ENCODE measurements at regions not wholly inside any gene's neighbourhood (a gene's known extent, or its start where the extent isn't known, plus 50 kb on each side); places are given as distances from the start of the nearest gene placed in this dataset.

GRCh38 chr11:71201936-71202597 is 50.3 kb downstream of the SHANK2 start:
- H3K4me1 ChIP-seq (ENCODE audit: control insufficient read depth, insufficient read depth, low read length): peaks cover 9% of the 10 kb centered on the region
- no peaks in the 10 kb centered on the region for H3K27me3 ChIP-seq (ENCODE audit: control insufficient read depth, insufficient read depth, low read length)
- no peak overlapping the region for H3K27ac ChIP-seq (ENCODE audit: low read depth, low read length)
- no peak overlapping the region for H3K9ac ChIP-seq (ENCODE audit: low read length)
- no peaks in the 10 kb centered on the region for H3K9me3 ChIP-seq (ENCODE audit: control insufficient read depth, insufficient read depth, low read depth, low read length)
- no peaks in the 10 kb centered on the region; the same call in 1 of the 2 replicates for H3K36me3 ChIP-seq (ENCODE audit: control insufficient read depth, insufficient read depth, low read length)
- no peak overlapping the region for H3K4me3 ChIP-seq (ENCODE audit: low read depth, low read length)

- H3K27me3 ChIP-seq (ENCODE audit: control insufficient read depth, insufficient read depth, low read length): no peaks in the 10 kb centered on the region
- H3K9me3 ChIP-seq (ENCODE audit: control insufficient read depth, insufficient read depth, low read depth, low read length): no peaks in the 10 kb centered on the region
- H3K27ac ChIP-seq (ENCODE audit: low read depth, low read length): no peak overlapping the region
Measured at GRCh38 chr11:71201231-71201630, 51.1 kb downstream of the SHANK2 start.

DNA sequence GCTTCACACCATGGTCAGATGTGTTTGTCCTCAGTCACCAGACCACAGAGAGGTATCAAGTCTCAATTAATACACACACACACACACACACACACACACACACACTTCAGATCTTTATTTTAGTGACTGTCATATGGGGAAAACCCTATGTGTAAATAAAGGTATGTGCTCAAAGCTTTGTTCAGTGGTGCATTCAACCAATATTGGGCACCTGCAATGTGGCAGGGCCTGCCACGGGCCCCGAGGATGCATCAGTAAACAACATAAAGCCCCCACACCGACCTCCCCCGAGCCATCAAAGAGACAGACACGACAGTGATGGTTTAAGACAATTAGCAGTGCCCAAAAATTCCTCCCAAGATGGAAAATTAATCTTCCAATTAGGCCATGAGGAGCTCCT is 51.6 kb downstream of the SHANK2 start:
- Histone ChIP-seq H3K4me1 (ENCODE audit: control insufficient read depth, insufficient read depth, low read length) (no peaks in the 10 kb centered on the region), H3K4me3 (ENCODE audit: low read depth, low read length) (no peak overlapping the region), H3K27me3 (ENCODE audit: control insufficient read depth, insufficient read depth, low read length) (no peaks in the 10 kb centered on the region), H3K27ac (ENCODE audit: low read depth, low read length) (no peak overlapping the region), H3K9ac (ENCODE audit: low read length) (no peak overlapping the region), H3K9me3 (ENCODE audit: control insufficient read depth, insufficient read depth, low read depth, low read length) (no peaks in the 10 kb centered on the region), H3K36me3 (ENCODE audit: control insufficient read depth, insufficient read depth, low read length) (no peaks in the 10 kb centered on the region; the same call in 1 of the 2 replicates)

More at GRCh38 chr11:71201231-71201630, 51.1 kb downstream of the SHANK2 start:
- H3K4me1 ChIP-seq (ENCODE audit: control insufficient read depth, insufficient read depth, low read length): peaks cover 4% of the 10 kb centered on the region
- H3K9ac ChIP-seq (ENCODE audit: low read length): no peak overlapping the region
- no peaks in the 10 kb centered on the region; the same call in 1 of the 2 replicates for H3K36me3 ChIP-seq (ENCODE audit: control insufficient read depth, insufficient read depth, low read length)
- no peak overlapping the region for H3K4me3 ChIP-seq (ENCODE audit: low read depth, low read length)

- H3K27me3 ChIP-seq (ENCODE audit: control insufficient read depth, insufficient read depth, low read length): no peaks in the 10 kb centered on the region
- H3K4me1 ChIP-seq (ENCODE audit: control insufficient read depth, insufficient read depth, low read length): no peaks in the 10 kb centered on the region
- H3K9ac ChIP-seq (ENCODE audit: low read length): no peak overlapping the region
- H3K36me3 ChIP-seq (ENCODE audit: control insufficient read depth, insufficient read depth, low read length): no peaks in the 10 kb centered on the region; the same call in 1 of the 2 replicates
- H3K4me3 ChIP-seq (ENCODE audit: low read depth, low read length): no peak overlapping the region
- no peaks in the 10 kb centered on the region for H3K9me3 ChIP-seq (ENCODE audit: control insufficient read depth, insufficient read depth, low read depth, low read length)
- no peak overlapping the region for H3K27ac ChIP-seq (ENCODE audit: low read depth, low read length)
Measured at GRCh38 chr11:71200172-71200716, 52.1 kb downstream of the SHANK2 start.

GRCh38 chr11:71199226-71199820 is 53.1 kb downstream of the SHANK2 start:
- Histone ChIP-seq H3K4me1 (ENCODE audit: control insufficient read depth, insufficient read depth, low read length) (no peaks in the 10 kb centered on the region; the same call in 1 of the 2 replicates), H3K4me3 (ENCODE audit: low read depth, low read length) (no peak overlapping the region), H3K9ac (ENCODE audit: low read length) (no peak overlapping the region), H3K9me3 (ENCODE audit: control insufficient read depth, insufficient read depth, low read depth, low read length) (no peaks in the 10 kb centered on the region), H3K27ac (ENCODE audit: low read depth, low read length) (no peak overlapping the region), H3K27me3 (ENCODE audit: control insufficient read depth, insufficient read depth, low read length) (no peaks in the 10 kb centered on the region), H3K36me3 (ENCODE audit: control insufficient read depth, insufficient read depth, low read length) (no peaks in the 10 kb centered on the region; the same call in 1 of the 2 replicates)

DNA sequence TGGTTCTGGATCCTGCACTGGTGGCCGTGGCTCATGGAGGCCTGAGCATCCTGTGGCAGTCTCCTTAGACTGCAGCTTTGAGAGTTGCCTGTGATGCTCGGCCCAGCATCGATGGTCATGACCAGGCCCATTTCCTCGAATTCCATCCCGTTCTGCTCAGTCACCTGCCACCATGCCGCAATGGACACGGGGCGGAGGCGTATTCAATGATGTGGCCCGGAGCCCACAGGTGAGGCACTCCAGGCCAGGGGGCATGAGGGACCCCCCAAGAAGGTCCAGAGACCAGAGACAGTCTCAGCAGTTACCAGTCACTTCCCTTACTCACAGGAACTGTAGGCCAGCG is 53.6 kb downstream of the SHANK2 start:
- H3K9me3 ChIP-seq (ENCODE audit: control insufficient read depth, insufficient read depth, low read depth, low read length): no peaks in the 10 kb centered on the region
- H3K36me3 ChIP-seq (ENCODE audit: control insufficient read depth, insufficient read depth, low read length): no peaks in the 10 kb centered on the region; the same call in 1 of the 2 replicates
- H3K27me3 ChIP-seq (ENCODE audit: control insufficient read depth, insufficient read depth, low read length): no peaks in the 10 kb centered on the region
- no peak overlapping the region for H3K9ac ChIP-seq (ENCODE audit: low read length)
- no peaks in the 10 kb centered on the region; the same call in 1 of the 2 replicates for H3K4me1 ChIP-seq (ENCODE audit: control insufficient read depth, insufficient read depth, low read length)
- no peak overlapping the region for H3K4me3 ChIP-seq (ENCODE audit: low read depth, low read length)
- H3K27ac ChIP-seq (ENCODE audit: low read depth, low read length): no peak overlapping the region

DNA sequence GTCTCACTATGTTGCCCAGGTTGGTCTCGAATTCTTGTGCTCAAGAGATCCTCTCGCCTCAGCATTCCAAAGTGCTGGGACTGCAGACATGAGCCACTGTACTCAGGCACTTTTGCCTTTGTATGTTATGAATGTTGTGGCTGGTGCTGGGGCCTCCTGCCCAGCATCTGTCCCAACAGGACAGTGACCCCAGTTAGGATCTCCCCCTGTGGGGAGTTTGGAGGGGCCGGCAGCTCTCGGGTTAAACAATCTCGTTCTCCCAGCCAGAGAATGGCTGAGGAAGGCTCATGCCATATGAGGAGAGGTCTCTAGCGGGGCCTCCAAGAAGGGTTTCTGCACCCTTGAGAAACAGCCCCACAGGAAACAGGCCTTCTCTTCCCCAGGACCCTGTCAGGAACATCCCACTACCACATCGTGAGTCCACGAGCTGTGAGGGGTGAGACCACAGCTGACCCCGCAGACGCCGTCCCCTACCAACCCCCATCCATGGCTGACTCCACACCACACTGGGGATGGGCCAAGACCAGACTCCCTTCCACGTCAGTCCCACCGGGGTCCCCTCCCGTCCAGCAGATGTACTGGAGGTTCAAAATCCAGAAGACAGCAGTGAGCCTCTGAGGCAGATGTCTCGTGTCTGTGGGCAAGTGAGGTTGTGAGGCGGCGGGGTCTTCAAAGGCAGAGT is 54.1 kb downstream of the SHANK2 start:
- Histone ChIP-seq H3K27me3 (ENCODE audit: control insufficient read depth, insufficient read depth, low read length) (no peaks in the 10 kb centered on the region), H3K36me3 (ENCODE audit: control insufficient read depth, insufficient read depth, low read length) (no peaks in the 10 kb centered on the region; the same call in 1 of the 2 replicates), H3K9me3 (ENCODE audit: control insufficient read depth, insufficient read depth, low read depth, low read length) (no peaks in the 10 kb centered on the region), H3K4me1 (ENCODE audit: control insufficient read depth, insufficient read depth, low read length) (no peaks in the 10 kb centered on the region; the same call in 1 of the 2 replicates), H3K4me3 (ENCODE audit: low read depth, low read length) (no peak overlapping the region), H3K27ac (ENCODE audit: low read depth, low read length) (no peak overlapping the region), H3K9ac (ENCODE audit: low read length) (no peak overlapping the region)

- H3K9ac ChIP-seq (ENCODE audit: low read length): no peak overlapping the region
- H3K4me3 ChIP-seq (ENCODE audit: low read depth, low read length): no peak overlapping the region
- H3K36me3 ChIP-seq (ENCODE audit: control insufficient read depth, insufficient read depth, low read length): no peaks in the 10 kb centered on the region; the same call in 1 of the 2 replicates
- no peaks in the 10 kb centered on the region; the same call in 1 of the 2 replicates for H3K4me1 ChIP-seq (ENCODE audit: control insufficient read depth, insufficient read depth, low read length)
- H3K27me3 ChIP-seq (ENCODE audit: control insufficient read depth, insufficient read depth, low read length): no peaks in the 10 kb centered on the region
- no peak overlapping the region for H3K27ac ChIP-seq (ENCODE audit: low read depth, low read length)
- no peaks in the 10 kb centered on the region for H3K9me3 ChIP-seq (ENCODE audit: control insufficient read depth, insufficient read depth, low read depth, low read length)
Measured at GRCh38 chr11:71197096-71197495, 55.3 kb downstream of the SHANK2 start.

DNA sequence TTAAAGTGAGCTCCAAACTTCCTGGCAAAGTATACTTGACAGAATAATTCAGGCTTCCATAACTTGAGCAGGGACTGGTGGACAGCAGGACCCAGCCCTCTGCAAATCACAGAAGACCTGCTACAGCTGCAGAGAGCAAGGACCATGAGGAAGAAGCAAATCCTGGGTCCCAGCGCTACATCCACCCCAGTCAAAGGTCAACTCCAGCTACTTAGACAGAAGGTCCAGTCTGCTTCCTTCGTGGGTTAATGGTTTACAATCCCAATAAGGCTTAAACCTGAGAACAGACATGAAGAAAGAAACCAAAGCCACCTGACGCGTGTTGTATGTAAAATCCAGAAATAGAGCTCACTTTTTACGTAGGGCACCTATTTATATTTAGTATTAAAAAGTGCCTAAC is 57.7 kb downstream of the SHANK2 start:
- Histone ChIP-seq H3K27ac (ENCODE audit: low read depth, low read length) (no peak overlapping the region), H3K4me1 (ENCODE audit: control insufficient read depth, insufficient read depth, low read length) (no peaks in the 10 kb centered on the region; the same call in 1 of the 2 replicates), H3K9me3 (ENCODE audit: control insufficient read depth, insufficient read depth, low read depth, low read length) (no peaks in the 10 kb centered on the region), H3K4me3 (ENCODE audit: low read depth, low read length) (no peak overlapping the region), H3K9ac (ENCODE audit: low read length) (no peak overlapping the region), H3K36me3 (ENCODE audit: control insufficient read depth, insufficient read depth, low read length) (no peaks in the 10 kb centered on the region), H3K27me3 (ENCODE audit: control insufficient read depth, insufficient read depth, low read length) (no peaks in the 10 kb centered on the region)

DNA sequence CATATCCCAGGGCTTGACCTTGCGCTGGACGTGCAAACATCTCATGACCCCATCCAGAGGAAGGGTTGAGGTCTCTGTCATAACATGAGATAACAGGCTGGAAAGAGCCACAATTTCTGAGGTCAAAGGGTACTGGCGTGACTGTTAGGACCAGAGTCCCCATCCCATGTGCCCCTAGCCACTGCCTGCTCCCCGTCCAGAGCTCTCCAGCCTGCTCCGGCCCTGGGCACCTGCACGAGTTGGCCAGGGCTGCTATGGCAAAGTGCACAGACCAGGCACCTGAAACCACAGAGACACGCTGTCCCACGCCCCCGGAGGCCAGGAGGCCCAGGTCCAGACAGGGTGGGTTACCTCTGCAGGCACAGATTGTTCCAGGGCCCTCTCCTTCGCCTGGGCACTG is 58.9 kb downstream of the SHANK2 start:
- Histone ChIP-seq H3K4me1 (ENCODE audit: control insufficient read depth, insufficient read depth, low read length) (no peaks in the 10 kb centered on the region; the same call in 1 of the 2 replicates), H3K9ac (ENCODE audit: low read length) (no peak overlapping the region), H3K9me3 (ENCODE audit: control insufficient read depth, insufficient read depth, low read depth, low read length) (no peaks in the 10 kb centered on the region), H3K36me3 (ENCODE audit: control insufficient read depth, insufficient read depth, low read length) (no peaks in the 10 kb centered on the region), H3K4me3 (ENCODE audit: low read depth, low read length) (no peak overlapping the region), H3K27ac (ENCODE audit: low read depth, low read length) (no peak overlapping the region), H3K27me3 (ENCODE audit: control insufficient read depth, insufficient read depth, low read length) (no peaks in the 10 kb centered on the region)

GRCh38 chr11:71192629-71193028 is 59.7 kb downstream of the SHANK2 start:
- no peaks in the 10 kb centered on the region for H3K27me3 ChIP-seq (ENCODE audit: control insufficient read depth, insufficient read depth, low read length)
- no peak overlapping the region for H3K9ac ChIP-seq (ENCODE audit: low read length)
- H3K36me3 ChIP-seq (ENCODE audit: control insufficient read depth, insufficient read depth, low read length): no peaks in the 10 kb centered on the region
- H3K4me1 ChIP-seq (ENCODE audit: control insufficient read depth, insufficient read depth, low read length): no peaks in the 10 kb centered on the region; the same call in 1 of the 2 replicates
- H3K27ac ChIP-seq (ENCODE audit: low read depth, low read length): no peak overlapping the region
- H3K4me3 ChIP-seq (ENCODE audit: low read depth, low read length): no peak overlapping the region
- H3K9me3 ChIP-seq (ENCODE audit: control insufficient read depth, insufficient read depth, low read depth, low read length): no peaks in the 10 kb centered on the region
